HCT116 (cell line): ENCODE measurements at regions not wholly inside any gene's neighbourhood (a gene's known extent, or its start where the extent isn't known, plus 50 kb on each side); places are given as distances from the start of the nearest gene placed in this dataset.

ENCODE experiments used
- ATAC-seq: fragments of 200-7000 bp; cut with Tn5 transposase; 2 replicates; pipeline ENCODE4 v1.9.1; 2020; ENCODE audit warnings: mild to moderate bottlenecking, moderate library complexity
- BruUV-seq: library from RNA; stranded (reverse); fragments of 400-500 nt; replicated peaks from 2 replicates; lab custom pipeline; 2021; lab: Mats Ljungman, UMichigan
- CTCF ChIA-PET: fragments of 300-600 bp; sonication (Branson Sonifier 250); formaldehyde crosslinking; loops from one replicate; lab custom pipeline; 2021; ENCODE audit warnings: antibody characterized with exemption; lab: Charles Lee
- POLR2A ChIA-PET: fragments of 300-600, 350-600 bp; sonication (Branson Sonifier 250); formaldehyde crosslinking; loops from one replicate; lab custom pipeline; 2021; ENCODE audit warnings: antibody characterized with exemption; lab: Charles Lee
- RAD21 ChIA-PET, 2 experiments: fragments of 300-600 bp; sonication (Branson Sonifier 250); formaldehyde crosslinking; loops; one replicate each; lab custom pipeline; 2023; ENCODE audit warnings: low total read pairs in 2 of 2; ENCODE audit not compliant: uncharacterized antibody in 2 of 2, unreplicated experiment in 2 of 2, low non-redundant PET in 1 of 2; lab: Charles Lee
- DNase-seq: peaks from one replicate; pipeline ENCODE4 v3.0.0-alpha.2; 2010; ENCODE audit warnings: low read depth, low spot score
- H2AFZ ChIP-seq: fragments of 200-600 bp; shearing (Covaris generic), sonication (generic); 2 replicates; pipeline ENCODE4 v1.6.1; 2017; ENCODE audit warnings: low read depth, mixed run types, mixed read lengths, antibody characterized with exemption, low read length; ENCODE audit not compliant: poor library complexity, severe bottlenecking
- H3K27ac ChIP-seq: 2 replicates; pipeline ENCODE4 v1.5.1; 2012; ENCODE audit warnings: low read depth, low read length
- H3K27me3 ChIP-seq: fragments of 200-600 bp; sonication (generic); 2 replicates; pipeline ENCODE4 v1.6.1; 2016; ENCODE audit warnings: mixed run types, low read length, mixed read lengths; ENCODE audit not compliant: insufficient read depth
- H3K36me3 ChIP-seq, 2 experiments: fragments of 200-500 bp in 1 of 2; fragments of 200-600 bp in 1 of 2; sonication (Bioruptor generic) in 1 of 2; sonication (generic) in 1 of 2; 2 replicates each; pipeline versions ENCODE4 v1.5.1 to v1.6.1; 2014 to 2016; ENCODE audit warnings: low read length in 2 of 2, inconsistent platforms in 1 of 2, mixed read lengths in 1 of 2, mixed run types in 1 of 2; ENCODE audit not compliant: insufficient read depth in 2 of 2, control insufficient read depth in 1 of 2
- H3K4me1 ChIP-seq, 2 experiments: fragments of 200-600 bp in 1 of 2; sonication (generic) in 1 of 2; 2 replicates each; pipeline versions ENCODE4 v1.5.1 to v1.6.1; 2012 to 2017; ENCODE audit warnings: low read length in 2 of 2, inconsistent platforms in 1 of 2, mild to moderate bottlenecking in 1 of 2, mixed read lengths in 1 of 2, mixed run types in 1 of 2, moderate library complexity in 1 of 2; ENCODE audit not compliant: insufficient read depth in 2 of 2, control insufficient read depth in 1 of 2
- H3K4me2 ChIP-seq: fragments of 200-600 bp; sonication (generic); 2 replicates; pipeline ENCODE4 v1.6.1; 2017; ENCODE audit warnings: mixed run types, low read length, mixed read lengths
- H3K4me3 ChIP-seq, 2 experiments: fragments of 200-600 bp in 1 of 2; sonication (generic) in 1 of 2; replicated peaks in 1 of 2; 2 replicates each; pipeline ENCODE4 v1.5.1; 2011 to 2016; ENCODE audit warnings: low read length in 2 of 2, control low read depth in 1 of 2, low read depth in 1 of 2, mild to moderate bottlenecking in 1 of 2, mixed read lengths in 1 of 2, mixed run types in 1 of 2
- H3K79me2 ChIP-seq: fragments of 200-600 bp; sonication (generic); 2 replicates; pipeline ENCODE4 v1.6.1; 2017; ENCODE audit warnings: mild to moderate bottlenecking, mixed run types, low read length, moderate library complexity, mixed read lengths; ENCODE audit not compliant: insufficient read depth
- H3K9ac ChIP-seq: fragments of 200-600 bp; sonication (generic); 2 replicates; pipeline ENCODE4 v1.6.1; 2016; ENCODE audit warnings: low read length, mixed read lengths
- H3K9me2 ChIP-seq: fragments of 200-600 bp; sonication (generic), shearing (Covaris generic); 2 replicates; pipeline ENCODE4 v1.6.1; 2017; ENCODE audit warnings: mixed run types, mild to moderate bottlenecking, moderate library complexity; ENCODE audit not compliant: insufficient read depth
- H3K9me3 ChIP-seq, 2 experiments: fragments of 200-500 bp in 1 of 2; fragments of 200-600 bp in 1 of 2; sonication (Bioruptor generic) in 1 of 2; sonication (generic) in 1 of 2; 2 replicates each; pipeline ENCODE4 v1.6.1; 2014 to 2017; ENCODE audit warnings: low read length in 2 of 2, mixed read lengths in 2 of 2, inconsistent platforms in 1 of 2, low read depth in 1 of 2, mild to moderate bottlenecking in 1 of 2, mixed run types in 1 of 2, moderate library complexity in 1 of 2; ENCODE audit not compliant: control insufficient read depth in 1 of 2, insufficient read depth in 1 of 2
- H4K20me1 ChIP-seq: fragments of 200-600 bp; sonication (generic), shearing (Covaris generic); 2 replicates; pipeline ENCODE4 v1.6.1; 2017; ENCODE audit warnings: mixed run types, mild to moderate bottlenecking, moderate library complexity; ENCODE audit not compliant: insufficient read depth
- CBX3 ChIP-seq: IDR thresholded peaks from 2 replicates; pipeline ENCODE4 v1.6.1; 2012; ENCODE audit warnings: low read depth
- EGR1 ChIP-seq: IDR thresholded peaks from 2 replicates; pipeline ENCODE4 v1.6.1; 2012; ENCODE audit warnings: low read depth
- POLR2AphosphoS5 ChIP-seq: IDR thresholded peaks from 2 replicates; pipeline ENCODE4 v1.6.1; 2011; ENCODE audit warnings: mild to moderate bottlenecking, low read depth, low read length, moderate library complexity
- SRF ChIP-seq: IDR thresholded peaks from 2 replicates; pipeline ENCODE4 v1.6.1; 2012; ENCODE audit warnings: low read depth
- ZNF274 ChIP-seq: fragments of 200-500 bp; sonication (Bioruptor generic); IDR thresholded peaks from 2 replicates; pipeline ENCODE4 v1.6.1; 2014; ENCODE audit warnings: mild to moderate bottlenecking, low read depth, low read length, inconsistent platforms
- intact Hi-C: fragments of 100-400 bp; cut with micrococcal nuclease; formaldehyde crosslinking; loops from 2 replicates; pipeline ENCODE4 v1.10.0; 2022
- TF ChIP-seq, protein P1 (sequence below): IDR thresholded peaks from 2 replicates; pipeline ENCODE4 v1.6.1; 2012; ENCODE audit warnings: low read depth
- TF ChIP-seq, protein P2 (sequence below): IDR thresholded peaks from 2 replicates; pipeline ENCODE4 v1.6.1; 2012

DNA sequence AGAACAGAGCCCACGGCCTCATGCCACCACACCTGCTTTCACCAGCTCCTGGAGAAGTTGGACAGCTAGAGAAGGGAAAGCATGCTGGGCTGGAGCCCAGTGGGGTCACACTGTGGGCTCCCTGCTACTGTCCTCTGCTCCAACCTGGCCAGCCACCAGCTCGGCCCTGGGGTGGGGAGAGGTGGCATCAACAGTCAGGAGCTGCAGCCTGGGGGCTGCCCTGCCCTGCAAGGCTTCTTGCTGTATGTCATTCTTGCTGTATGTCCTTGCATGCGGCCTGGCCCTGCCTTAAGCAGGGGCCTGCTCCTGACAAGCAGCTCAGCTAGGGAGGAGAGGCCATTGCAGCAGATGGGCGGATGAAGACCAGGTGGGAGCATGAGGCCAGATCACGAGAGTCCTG, 50.7 kb upstream of the CCL2 start:
- TF ChIP-seq, protein P1, sequence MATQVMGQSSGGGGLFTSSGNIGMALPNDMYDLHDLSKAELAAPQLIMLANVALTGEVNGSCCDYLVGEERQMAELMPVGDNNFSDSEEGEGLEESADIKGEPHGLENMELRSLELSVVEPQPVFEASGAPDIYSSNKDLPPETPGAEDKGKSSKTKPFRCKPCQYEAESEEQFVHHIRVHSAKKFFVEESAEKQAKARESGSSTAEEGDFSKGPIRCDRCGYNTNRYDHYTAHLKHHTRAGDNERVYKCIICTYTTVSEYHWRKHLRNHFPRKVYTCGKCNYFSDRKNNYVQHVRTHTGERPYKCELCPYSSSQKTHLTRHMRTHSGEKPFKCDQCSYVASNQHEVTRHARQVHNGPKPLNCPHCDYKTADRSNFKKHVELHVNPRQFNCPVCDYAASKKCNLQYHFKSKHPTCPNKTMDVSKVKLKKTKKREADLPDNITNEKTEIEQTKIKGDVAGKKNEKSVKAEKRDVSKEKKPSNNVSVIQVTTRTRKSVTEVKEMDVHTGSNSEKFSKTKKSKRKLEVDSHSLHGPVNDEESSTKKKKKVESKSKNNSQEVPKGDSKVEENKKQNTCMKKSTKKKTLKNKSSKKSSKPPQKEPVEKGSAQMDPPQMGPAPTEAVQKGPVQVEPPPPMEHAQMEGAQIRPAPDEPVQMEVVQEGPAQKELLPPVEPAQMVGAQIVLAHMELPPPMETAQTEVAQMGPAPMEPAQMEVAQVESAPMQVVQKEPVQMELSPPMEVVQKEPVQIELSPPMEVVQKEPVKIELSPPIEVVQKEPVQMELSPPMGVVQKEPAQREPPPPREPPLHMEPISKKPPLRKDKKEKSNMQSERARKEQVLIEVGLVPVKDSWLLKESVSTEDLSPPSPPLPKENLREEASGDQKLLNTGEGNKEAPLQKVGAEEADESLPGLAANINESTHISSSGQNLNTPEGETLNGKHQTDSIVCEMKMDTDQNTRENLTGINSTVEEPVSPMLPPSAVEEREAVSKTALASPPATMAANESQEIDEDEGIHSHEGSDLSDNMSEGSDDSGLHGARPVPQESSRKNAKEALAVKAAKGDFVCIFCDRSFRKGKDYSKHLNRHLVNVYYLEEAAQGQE = no peak
- no peak for TF ChIP-seq CBX3
- no peak for TF ChIP-seq POLR2AphosphoS5
- TF ChIP-seq SRF = no peak
- TF ChIP-seq ZNF274 = no peak
- no peak for TF ChIP-seq EGR1
- TF ChIP-seq, protein P2, sequence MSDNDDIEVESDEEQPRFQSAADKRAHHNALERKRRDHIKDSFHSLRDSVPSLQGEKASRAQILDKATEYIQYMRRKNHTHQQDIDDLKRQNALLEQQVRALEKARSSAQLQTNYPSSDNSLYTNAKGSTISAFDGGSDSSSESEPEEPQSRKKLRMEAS = no peak
- Histone ChIP-seq H3K9ac (no peak overlapping the region), H3K9me2 (no peaks in the 10 kb centered on the region), H3K9me3 (no peaks in the 10 kb centered on the region), H3K4me3 (no peak overlapping the region), H3K79me2 (no peaks in the 10 kb centered on the region), H3K27ac (no peak overlapping the region), H4K20me1 (no peaks in the 10 kb centered on the region), H3K36me3 (no peaks in the 10 kb centered on the region), H2AFZ (no peak overlapping the region), H3K4me2 (no peak overlapping the region), H3K4me1 (no peaks in the 10 kb centered on the region), H3K27me3 (no peaks in the 10 kb centered on the region)
- no peak for DNase-seq
- POLR2A ChIA-PET = no interaction called here
- RAD21 ChIA-PET = no interaction called here
- ATAC-seq = no peak
- intact Hi-C loops = no loop called here
- CTCF ChIA-PET = interaction anchor here (5.4 kb wide), 1 partner anchor 156 kb away, joined by 47 read pairs; no protein-coding TSS in a partner anchor
- BruUV-seq = no TSS peak
